Lung (tissue), 11 donors: ENCODE measurements at regions not wholly inside any gene's neighbourhood (a gene's known extent, or its start where the extent isn't known, plus 50 kb on each side); places are given as distances from the start of the nearest gene placed in this dataset.

Experiments
- ATAC-seq: fragments of 200-7000 bp; cut with Tn5 transposase; one replicate; pipeline ENCODE4 v1.9.1; 2020; ENCODE audit warnings: moderate number of reproducible peaks; ENCODE audit not compliant: insufficient read depth, low FRiP score
- DNase-seq, 3 donors: peaks; one replicate each; pipeline ENCODE4 v3.0.0-alpha.2; 2013 to 2017
- H3K27ac ChIP-seq, 2 donors: one replicate each; pipeline ENCODE4 v1.5.1; 2013; ENCODE audit warnings: mild to moderate bottlenecking in 2 of 2, moderate library complexity in 2 of 2, control low read depth in 1 of 2, inconsistent platforms in 1 of 2, low read depth in 1 of 2, low read length in 1 of 2
- H3K27me3 ChIP-seq, 3 donors: one replicate each; pipeline ENCODE4 v1.5.1; 2013; ENCODE audit warnings: low read length in 2 of 3; ENCODE audit not compliant: control insufficient read depth in 3 of 3, insufficient read depth in 3 of 3
- H3K36me3 ChIP-seq, 4 donors: one replicate each; pipeline ENCODE4 v1.5.1; 2013; ENCODE audit warnings: low read length in 4 of 4, mild to moderate bottlenecking in 1 of 4, moderate library complexity in 1 of 4; ENCODE audit not compliant: control insufficient read depth in 4 of 4, insufficient read depth in 4 of 4
- H3K4me1 ChIP-seq, 5 donors: one replicate each; pipeline ENCODE4 v1.5.1; 2013; ENCODE audit warnings: low read length in 5 of 5, mild to moderate bottlenecking in 2 of 5, moderate library complexity in 1 of 5; ENCODE audit not compliant: control insufficient read depth in 5 of 5, insufficient read depth in 5 of 5
- H3K4me3 ChIP-seq: one replicate; pipeline ENCODE4 v1.5.1; 2013; ENCODE audit warnings: mild to moderate bottlenecking, control low read depth, moderate library complexity
- H3K9ac ChIP-seq, 2 donors: one replicate each; pipeline ENCODE4 v1.5.1; 2013; ENCODE audit warnings: low read length in 2 of 2, control low read depth in 1 of 2; ENCODE audit not compliant: insufficient read depth in 1 of 2
- H3K9me3 ChIP-seq, 4 donors: one replicate each; pipeline ENCODE4 v1.5.1; 2013; ENCODE audit warnings: low read length in 3 of 4, mild to moderate bottlenecking in 1 of 4, moderate library complexity in 1 of 4; ENCODE audit not compliant: control insufficient read depth in 4 of 4, insufficient read depth in 3 of 4
- WGBS, 2 donors: extraction: QIAGEN DNeasy Blood & Tissue Kit; methylation state at CpG; one replicate each; pipeline ENCODE4 v1.1.7; 2013; 5-methylcytosine and 5-hydroxymethylcytosine counted together
- TF ChIP-seq, protein P1 (sequence below): IDR thresholded peaks from 2 replicates; pipeline ENCODE4 v1.5.1; 2012; ENCODE audit warnings: mild to moderate bottlenecking; ENCODE audit errors: control extremely low read depth, extremely low read depth
- donor health status: control.
- donor health status: control.
- donor health status: Bipolar disorder and iron deficiency.
- donor health status: healthy.
- donor health status: DM: yes; HTN: yes; CAD: no.

- ATAC-seq (no peak), DNase-seq (no peak)
- Histone ChIP-seq H3K9me3 (no peaks in the 10 kb centered on the region), H3K4me3 (no peak overlapping the region), H3K27ac (no peak overlapping the region), H3K36me3 (no peaks in the 10 kb centered on the region), H3K9ac (no peak overlapping the region), H3K27me3 (no peaks in the 10 kb centered on the region), H3K4me1 (peaks cover 0 to 2% (median 0%) of the 10 kb centered on the region in 5 donors)
- TF ChIP-seq, protein P1, sequence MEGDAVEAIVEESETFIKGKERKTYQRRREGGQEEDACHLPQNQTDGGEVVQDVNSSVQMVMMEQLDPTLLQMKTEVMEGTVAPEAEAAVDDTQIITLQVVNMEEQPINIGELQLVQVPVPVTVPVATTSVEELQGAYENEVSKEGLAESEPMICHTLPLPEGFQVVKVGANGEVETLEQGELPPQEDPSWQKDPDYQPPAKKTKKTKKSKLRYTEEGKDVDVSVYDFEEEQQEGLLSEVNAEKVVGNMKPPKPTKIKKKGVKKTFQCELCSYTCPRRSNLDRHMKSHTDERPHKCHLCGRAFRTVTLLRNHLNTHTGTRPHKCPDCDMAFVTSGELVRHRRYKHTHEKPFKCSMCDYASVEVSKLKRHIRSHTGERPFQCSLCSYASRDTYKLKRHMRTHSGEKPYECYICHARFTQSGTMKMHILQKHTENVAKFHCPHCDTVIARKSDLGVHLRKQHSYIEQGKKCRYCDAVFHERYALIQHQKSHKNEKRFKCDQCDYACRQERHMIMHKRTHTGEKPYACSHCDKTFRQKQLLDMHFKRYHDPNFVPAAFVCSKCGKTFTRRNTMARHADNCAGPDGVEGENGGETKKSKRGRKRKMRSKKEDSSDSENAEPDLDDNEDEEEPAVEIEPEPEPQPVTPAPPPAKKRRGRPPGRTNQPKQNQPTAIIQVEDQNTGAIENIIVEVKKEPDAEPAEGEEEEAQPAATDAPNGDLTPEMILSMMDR = no peak
- 86 to 100% methylated on average over 1 of the region's 1 CpG for WGBS, 2 donors
These were observed 227.5 kb upstream of the LRIG3 start for GRCh38 chr12:59147791-59148190.

- ATAC-seq (no peak), DNase-seq (peak; percentile 31 to 81 (median 65))
- no peak overlapping the region for H3K9ac ChIP-seq
- H3K4me3 ChIP-seq = no peak overlapping the region
- TF ChIP-seq, protein P1 = no peak
- WGBS, 2 donors = 63 to 80% methylated on average over 4 of the region's 4 CpGs
- H3K36me3 ChIP-seq = no peaks in the 10 kb centered on the region
- no peaks in the 10 kb centered on the region for H3K27me3 ChIP-seq
- H3K27ac ChIP-seq = no peak overlapping the region
- peaks cover 0 to 14% (median 2%) of the 10 kb centered on the region in 5 donors for H3K4me1 ChIP-seq
- H3K9me3 ChIP-seq = no peaks in the 10 kb centered on the region
These were observed 222.0 kb upstream of the LRIG3 start for GRCh38 chr12:59142183-59142790.

- ATAC-seq = no peak
- DNase-seq = no peak
- Histone ChIP-seq H3K9me3 (no peaks in the 10 kb centered on the region), H3K27ac (no peak overlapping the region), H3K4me1 (peaks cover 0 to under 1% (median 0%) of the 10 kb centered on the region in 5 donors), H3K9ac (no peak overlapping the region), H3K36me3 (no peaks in the 10 kb centered on the region), H3K4me3 (no peak overlapping the region), H3K27me3 (no peaks in the 10 kb centered on the region)
- TF ChIP-seq, protein P1 = no peak
- 36 to 54% methylated on average over 2 of the region's 2 CpGs for WGBS, 2 donors
These were observed 214.4 kb upstream of the LRIG3 start for GRCh38 chr12:59134750-59135149.

DNA sequence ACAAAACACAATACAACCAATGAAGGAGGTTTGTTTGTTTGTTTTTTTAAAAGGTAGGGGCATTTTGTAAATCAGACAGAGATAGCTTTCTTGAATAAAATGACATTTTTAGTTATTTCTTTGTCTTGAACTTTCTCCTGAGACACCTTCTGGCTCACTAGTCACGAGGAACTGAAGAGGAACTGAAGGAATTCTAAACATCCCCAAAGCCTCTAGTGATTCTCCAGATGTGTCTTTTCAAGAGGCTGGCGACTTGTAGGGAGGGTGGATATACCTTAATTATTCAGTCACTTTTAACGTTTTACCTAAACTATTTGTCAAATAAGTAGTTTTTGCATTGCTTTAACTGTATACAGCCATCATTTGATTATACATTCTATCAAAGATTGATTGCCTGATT is 211.2 kb upstream of the LRIG3 start:
- H3K27ac ChIP-seq = no peak overlapping the region
- no peaks in the 10 kb centered on the region for H3K36me3 ChIP-seq
- TF ChIP-seq, protein P1 = no peak
- H3K27me3 ChIP-seq = no peaks in the 10 kb centered on the region
- DNase-seq (no peak), ATAC-seq (no peak)
- H3K9ac ChIP-seq = no peak overlapping the region
- no peaks in the 10 kb centered on the region for H3K4me1 ChIP-seq
- no peak overlapping the region for H3K4me3 ChIP-seq
- WGBS, 2 donors = 63 to 71% methylated on average over 3 of the region's 3 CpGs
- no peaks in the 10 kb centered on the region for H3K9me3 ChIP-seq
